Daoy (cell line): ENCODE measurements at regions not wholly inside any gene's neighbourhood (a gene's known extent, or its start where the extent isn't known, plus 50 kb on each side); places are given as distances from the start of the nearest gene placed in this dataset.
"Not testable (repeated sequence)": the region's sequence is repeated elsewhere in the genome, so short reads cannot be mapped to it uniquely, and the experiment has no call there.

Source experiments
- DNase-seq: peaks from one replicate; pipeline ENCODE4 v3.0.0-alpha.2; 2015; ENCODE audit warnings: low read depth

- DNase-seq: no peak
Observed at GRCh38 chr5:8561854-8562253, 692.9 kb downstream of the MTRR start.

- not testable (repeated sequence) for DNase-seq
Observed at GRCh38 chr5:8563540-8563939, 694.6 kb downstream of the MTRR start.

GRCh38 chr5:8568858-8569257 is 699.9 kb downstream of the MTRR start:
- no peak for DNase-seq

GRCh38 chr5:8570528-8570927 is 701.6 kb downstream of the MTRR start:
- no peak for DNase-seq

GRCh38 chr5:8576178-8576577 is 707.2 kb downstream of the MTRR start:
- peak; percentile 8 for DNase-seq

GRCh38 chr5:8577792-8578191 is 708.8 kb downstream of the MTRR start:
- no peak for DNase-seq

- no peak for DNase-seq
Observed at GRCh38 chr5:8580298-8580697, 711.4 kb downstream of the MTRR start.

GRCh38 chr5:8581047-8581446 is 712.1 kb downstream of the MTRR start:
- no peak for DNase-seq

- no peak for DNase-seq
Observed at GRCh38 chr5:8585230-8586018, 716.5 kb downstream of the MTRR start.

- DNase-seq: no peak
Observed at GRCh38 chr5:8590959-8591358, 722.0 kb downstream of the MTRR start.

- no peak for DNase-seq
Observed at GRCh38 chr5:8598356-8598755, 729.4 kb downstream of the MTRR start.

- DNase-seq: no peak
Observed at GRCh38 chr5:8598996-8599395, 730.0 kb downstream of the MTRR start.

GRCh38 chr5:8600843-8601242 is 731.9 kb downstream of the MTRR start:
- DNase-seq: peak; percentile 2

- no peak for DNase-seq
Observed at GRCh38 chr5:8601831-8602354, 732.9 kb downstream of the MTRR start.

GRCh38 chr5:8606231-8606630 is 737.3 kb downstream of the MTRR start:
- no peak for DNase-seq

GRCh38 chr5:8611067-8611466 is 742.1 kb downstream of the MTRR start:
- no peak for DNase-seq

GRCh38 chr5:8613078-8613685 is 744.2 kb downstream of the MTRR start:
- no peak for DNase-seq

- no peak for DNase-seq
Observed at GRCh38 chr5:8615142-8615858, 746.4 kb downstream of the MTRR start.

- no peak for DNase-seq
Observed at GRCh38 chr5:8628521-8628920, 759.6 kb downstream of the MTRR start.

- DNase-seq: no peak
Observed at GRCh38 chr5:8633259-8633658, 764.3 kb downstream of the MTRR start.

- no peak for DNase-seq
Observed at GRCh38 chr5:8633696-8634095, 764.7 kb downstream of the MTRR start.

GRCh38 chr5:8634219-8634618 is 765.3 kb downstream of the MTRR start:
- no peak for DNase-seq
